Caki2 (cell line): ENCODE measurements at regions not wholly inside any gene's neighbourhood (a gene's known extent, or its start where the extent isn't known, plus 50 kb on each side); places are given as distances from the start of the nearest gene placed in this dataset.

ENCODE experiments used
- DNase-seq: peaks from one replicate; pipeline ENCODE4 v3.0.0-alpha.2; 2015; ENCODE audit warnings: low read depth
- in situ Hi-C: cut with HindIII; loops from 2 replicates; pipeline ENCODE4 v1.10.0; 2016; ENCODE audit warnings: low sequenced_read_pairs, low pct_unique_long_range_greater_than_20kb, mixed read lengths

GRCh38 chr4:24476282-24476681, 108.1 kb downstream of the DHX15 start:
- DNase-seq = no peak
- in situ Hi-C loops = no loop called here

- DNase-seq = no peak
- in situ Hi-C loops = no loop called here
These were observed 108.6 kb downstream of the DHX15 start for GRCh38 chr4:24475756-24476155.

GRCh38 chr4:24473309-24473721, 111.0 kb downstream of the DHX15 start:
- in situ Hi-C loops = no loop called here
- DNase-seq = no peak

- in situ Hi-C loops = no loop called here
- peak; percentile 96 for DNase-seq
These were observed 111.6 kb downstream of the DHX15 start for GRCh38 chr4:24472514-24473308.

- DNase-seq = no peak
- in situ Hi-C loops = no loop called here
These were observed 112.2 kb downstream of the DHX15 start for GRCh38 chr4:24472161-24472510.

- peak; percentile 29 for DNase-seq
- in situ Hi-C loops = no loop called here
These were observed 112.7 kb downstream of the DHX15 start for GRCh38 chr4:24471486-24472160.

- peak; percentile 74 for DNase-seq
These were observed 113.5 kb downstream of the DHX15 start for GRCh38 chr4:24470666-24471485.

GRCh38 chr4:24468071-24468470, 116.3 kb downstream of the DHX15 start:
- DNase-seq = no peak
- in situ Hi-C loops = no loop called here

More at GRCh38 chr4:24470666-24471485, 113.5 kb downstream of the DHX15 start:
- in situ Hi-C loops = no loop called here

- in situ Hi-C loops = no loop called here
- DNase-seq = no peak
These were observed 119.8 kb downstream of the DHX15 start for GRCh38 chr4:24464566-24464965.

- no peak for DNase-seq
- in situ Hi-C loops = no loop called here
These were observed 127.9 kb downstream of the DHX15 start for GRCh38 chr4:24456431-24456830.

- no peak for DNase-seq
- in situ Hi-C loops = no loop called here
These were observed 130.4 kb downstream of the DHX15 start for GRCh38 chr4:24453951-24454350.

GRCh38 chr4:24451870-24452269, 132.5 kb downstream of the DHX15 start:
- in situ Hi-C loops = no loop called here
- DNase-seq = no peak

GRCh38 chr4:24443200-24443599, 141.2 kb downstream of the DHX15 start:
- DNase-seq = no peak
- in situ Hi-C loops = no loop called here

GRCh38 chr4:24440765-24441164, 143.6 kb downstream of the DHX15 start:
- in situ Hi-C loops = no loop called here

GRCh38 chr4:24434241-24434640, 150.1 kb downstream of the DHX15 start:
- in situ Hi-C loops = no loop called here
- no peak for DNase-seq

More at GRCh38 chr4:24440765-24441164, 143.6 kb downstream of the DHX15 start:
- DNase-seq = no peak

GRCh38 chr4:24433515-24434214, 150.7 kb downstream of the DHX15 start:
- in situ Hi-C loops = no loop called here
- no peak for DNase-seq

- DNase-seq = no peak
- in situ Hi-C loops = no loop called here
These were observed 155.5 kb downstream of the DHX15 start for GRCh38 chr4:24428850-24429249.

- DNase-seq = no peak
- in situ Hi-C loops = no loop called here
These were observed 157.8 kb downstream of the DHX15 start for GRCh38 chr4:24426557-24426956.
